Astrocyte (in vitro differentiated cells and primary cell): ENCODE measurements at regions not wholly inside any gene's neighbourhood (a gene's known extent, or its start where the extent isn't known, plus 50 kb on each side); places are given as distances from the start of the nearest gene placed in this dataset.

Experiments used
- DNase-seq: peaks from one replicate; pipeline ENCODE4 v3.0.0-alpha.2; 2010; ENCODE audit warnings: low read depth
- FAIRE-seq: peaks from 2 replicates; lab custom pipeline; 2011; peaks lifted over from hg19 to GRCh38; lab: Jason Lieb, UNC
- H2AFZ ChIP-seq: 2 replicates; pipeline ENCODE4 v1.6.0; 2012; ENCODE audit warnings: low read depth, low read length, inconsistent platforms
- H3K27ac ChIP-seq: 2 replicates; pipeline ENCODE4 v1.5.1; 2011; ENCODE audit warnings: low read depth, low read length, inconsistent platforms
- H3K27me3 ChIP-seq: 2 replicates; pipeline ENCODE4 v1.6.0; 2011; ENCODE audit warnings: low read length, inconsistent platforms; ENCODE audit not compliant: insufficient read depth
- H3K36me3 ChIP-seq: 2 replicates; pipeline ENCODE4 v1.5.1; 2011; ENCODE audit warnings: low read length, inconsistent platforms; ENCODE audit not compliant: insufficient read depth
- H3K4me1 ChIP-seq: 2 replicates; pipeline ENCODE4 v1.5.1; 2011; ENCODE audit warnings: low read length, inconsistent platforms; ENCODE audit not compliant: insufficient read depth
- H3K4me2 ChIP-seq: 2 replicates; pipeline ENCODE4 v1.6.0; 2012; ENCODE audit warnings: low read length, inconsistent platforms
- H3K4me3 ChIP-seq: 2 replicates; pipeline ENCODE4 v1.5.1; 2011; ENCODE audit warnings: low read depth, mild to moderate bottlenecking, low read length, inconsistent platforms; ENCODE audit not compliant: insufficient read depth
- H3K79me2 ChIP-seq: 2 replicates; pipeline ENCODE4 v1.6.0; 2012; ENCODE audit warnings: mild to moderate bottlenecking, low read length, inconsistent platforms; ENCODE audit not compliant: insufficient read depth
- H3K9ac ChIP-seq: 2 replicates; pipeline ENCODE4 v1.6.0; 2012; ENCODE audit warnings: mild to moderate bottlenecking, low read length, inconsistent platforms
- H3K9me3 ChIP-seq: 2 replicates; pipeline ENCODE4 v1.5.1; 2012; ENCODE audit warnings: low read depth, mild to moderate bottlenecking, low read length, inconsistent platforms; ENCODE audit not compliant: insufficient read depth
- H4K20me1 ChIP-seq: 2 replicates; pipeline ENCODE4 v1.6.0; 2012; ENCODE audit warnings: low read length, inconsistent platforms; ENCODE audit not compliant: insufficient read depth
- H3K27ac Mint-ChIP-seq: one replicate; pipeline ENCODE4 v1.8.0; 2021; ENCODE audit warnings: mild to moderate bottlenecking, mixed read lengths; ENCODE audit not compliant: unreplicated experiment
- H3K27me3 Mint-ChIP-seq: one replicate; pipeline ENCODE4 v1.8.0; 2021; ENCODE audit warnings: low read depth, mixed read lengths; ENCODE audit not compliant: unreplicated experiment
- H3K36me3 Mint-ChIP-seq: one replicate; pipeline ENCODE4 v1.8.0; 2021; ENCODE audit warnings: low read depth, mixed read lengths; ENCODE audit not compliant: unreplicated experiment
- H3K4me1 Mint-ChIP-seq: one replicate; pipeline ENCODE4 v1.8.0; 2021; ENCODE audit warnings: low read depth, mixed read lengths; ENCODE audit not compliant: unreplicated experiment
- H3K4me3 Mint-ChIP-seq: one replicate; pipeline ENCODE4 v1.8.0; 2021; ENCODE audit warnings: mild to moderate bottlenecking, moderate library complexity, mixed read lengths; ENCODE audit not compliant: unreplicated experiment
- H3K9me3 Mint-ChIP-seq: one replicate; pipeline ENCODE4 v1.8.0; 2021; ENCODE audit warnings: mild to moderate bottlenecking, mixed read lengths; ENCODE audit not compliant: unreplicated experiment
- EZH2 ChIP-seq: IDR thresholded peaks from 2 replicates; pipeline ENCODE4 v1.6.1; 2012; ENCODE audit warnings: mild to moderate bottlenecking, low read length, inconsistent platforms; ENCODE audit not compliant: insufficient read depth
- TF ChIP-seq, protein P1 (sequence below): IDR thresholded peaks from 2 replicates; pipeline ENCODE4 v1.5.1; 2011; ENCODE audit warnings: low read depth, mild to moderate bottlenecking, inconsistent platforms, low read length, moderate library complexity; ENCODE audit not compliant: insufficient read depth

DNA sequence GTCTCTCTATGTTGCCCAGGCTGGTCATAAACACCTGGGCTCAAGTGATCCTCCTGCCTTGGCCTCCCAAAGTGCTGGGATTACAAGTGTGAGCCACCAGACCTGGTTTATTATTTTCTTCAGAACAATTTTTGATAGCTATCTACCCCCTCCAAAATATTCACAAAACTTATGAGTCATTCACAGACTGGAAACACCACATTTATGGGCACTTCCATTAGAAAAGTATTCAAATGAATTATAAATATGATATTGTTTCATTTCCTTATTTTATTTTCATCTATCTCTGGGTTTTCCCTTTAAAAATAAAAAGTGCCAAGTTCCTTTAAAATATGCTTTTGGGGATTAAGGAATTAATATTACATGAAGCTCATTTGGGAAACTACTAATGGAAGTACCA is 58.8 kb upstream of the MSTN start:
- no peak overlapping the region for H3K4me2 ChIP-seq
- no peaks in the 10 kb centered on the region for H4K20me1 ChIP-seq
- H3K36me3 ChIP-seq, result no peaks in the 10 kb centered on the region
- DNase-seq (no peak), FAIRE-seq (no peak)
- Mint-ChIP-seq H3K27me3 (no peaks in the 10 kb centered on the region), H3K36me3 (no peaks in the 10 kb centered on the region), H3K4me1 (peaks cover 4% of the 10 kb centered on the region), H3K27ac (no peak overlapping the region), H3K9me3 (no peaks in the 10 kb centered on the region), H3K4me3 (no peak overlapping the region)
- TF ChIP-seq, protein P1, sequence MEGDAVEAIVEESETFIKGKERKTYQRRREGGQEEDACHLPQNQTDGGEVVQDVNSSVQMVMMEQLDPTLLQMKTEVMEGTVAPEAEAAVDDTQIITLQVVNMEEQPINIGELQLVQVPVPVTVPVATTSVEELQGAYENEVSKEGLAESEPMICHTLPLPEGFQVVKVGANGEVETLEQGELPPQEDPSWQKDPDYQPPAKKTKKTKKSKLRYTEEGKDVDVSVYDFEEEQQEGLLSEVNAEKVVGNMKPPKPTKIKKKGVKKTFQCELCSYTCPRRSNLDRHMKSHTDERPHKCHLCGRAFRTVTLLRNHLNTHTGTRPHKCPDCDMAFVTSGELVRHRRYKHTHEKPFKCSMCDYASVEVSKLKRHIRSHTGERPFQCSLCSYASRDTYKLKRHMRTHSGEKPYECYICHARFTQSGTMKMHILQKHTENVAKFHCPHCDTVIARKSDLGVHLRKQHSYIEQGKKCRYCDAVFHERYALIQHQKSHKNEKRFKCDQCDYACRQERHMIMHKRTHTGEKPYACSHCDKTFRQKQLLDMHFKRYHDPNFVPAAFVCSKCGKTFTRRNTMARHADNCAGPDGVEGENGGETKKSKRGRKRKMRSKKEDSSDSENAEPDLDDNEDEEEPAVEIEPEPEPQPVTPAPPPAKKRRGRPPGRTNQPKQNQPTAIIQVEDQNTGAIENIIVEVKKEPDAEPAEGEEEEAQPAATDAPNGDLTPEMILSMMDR, result no peak
- TF ChIP-seq EZH2, result no peak
- peaks cover 6% of the 10 kb centered on the region for H3K4me1 ChIP-seq
- no peak overlapping the region for H3K4me3 ChIP-seq
- no peaks in the 10 kb centered on the region for H3K27me3 ChIP-seq
- no peak overlapping the region for H2AFZ ChIP-seq
- no peak overlapping the region for H3K9ac ChIP-seq
- H3K79me2 ChIP-seq, result no peaks in the 10 kb centered on the region
- no peak overlapping the region for H3K27ac ChIP-seq
- H3K9me3 ChIP-seq, result no peaks in the 10 kb centered on the region

DNA sequence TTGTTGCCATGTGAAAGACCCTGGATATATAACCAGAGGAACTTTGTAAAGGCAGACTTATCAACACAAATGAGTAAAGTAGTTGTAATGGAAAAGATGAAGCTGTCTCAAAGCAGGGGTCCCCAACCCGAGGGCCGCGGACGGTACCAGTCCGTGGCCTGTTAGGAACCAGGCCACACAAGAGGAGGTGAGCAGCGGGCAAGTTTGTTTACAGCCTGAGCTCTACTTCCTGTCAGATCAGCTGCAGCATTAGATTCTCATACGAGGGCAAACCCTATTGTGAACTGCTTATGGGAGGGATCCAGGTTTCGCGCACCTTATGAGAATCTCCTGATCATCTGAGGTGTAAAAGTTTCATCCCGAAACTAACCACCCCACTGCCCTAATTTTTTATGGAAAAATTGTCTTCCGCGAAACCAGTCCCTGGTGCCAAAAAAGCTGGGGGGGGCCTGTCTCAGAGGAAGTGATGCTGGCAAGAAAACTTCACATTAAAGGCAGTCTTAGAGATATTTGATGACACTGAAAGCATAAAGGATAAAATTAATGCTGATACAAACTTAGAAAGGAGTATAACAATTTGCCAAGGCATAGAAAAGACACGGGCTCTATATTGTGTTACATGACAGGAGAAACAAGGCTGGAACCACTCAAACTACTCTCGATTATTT is 57.5 kb upstream of the MSTN start:
- Mint-ChIP-seq H3K27ac (no peak overlapping the region), H3K36me3 (no peaks in the 10 kb centered on the region), H3K27me3 (no peaks in the 10 kb centered on the region), H3K4me1 (peaks cover 4% of the 10 kb centered on the region), H3K9me3 (no peaks in the 10 kb centered on the region), H3K4me3 (no peak overlapping the region)
- H3K9ac ChIP-seq, result no peak overlapping the region
- FAIRE-seq (no peak), DNase-seq (no peak)
- H3K27ac ChIP-seq, result no peak overlapping the region
- H3K36me3 ChIP-seq, result no peaks in the 10 kb centered on the region
- no peaks in the 10 kb centered on the region for H3K27me3 ChIP-seq
- no peak overlapping the region for H2AFZ ChIP-seq
- TF ChIP-seq EZH2, result no peak
- TF ChIP-seq, protein P1, result no peak
- H3K4me3 ChIP-seq, result no peak overlapping the region
- no peaks in the 10 kb centered on the region for H3K9me3 ChIP-seq
- H3K4me2 ChIP-seq, result peak overlapping the region; percentile 25
- H3K79me2 ChIP-seq, result no peaks in the 10 kb centered on the region
- no peaks in the 10 kb centered on the region for H4K20me1 ChIP-seq
- peaks cover 6% of the 10 kb centered on the region for H3K4me1 ChIP-seq

DNA sequence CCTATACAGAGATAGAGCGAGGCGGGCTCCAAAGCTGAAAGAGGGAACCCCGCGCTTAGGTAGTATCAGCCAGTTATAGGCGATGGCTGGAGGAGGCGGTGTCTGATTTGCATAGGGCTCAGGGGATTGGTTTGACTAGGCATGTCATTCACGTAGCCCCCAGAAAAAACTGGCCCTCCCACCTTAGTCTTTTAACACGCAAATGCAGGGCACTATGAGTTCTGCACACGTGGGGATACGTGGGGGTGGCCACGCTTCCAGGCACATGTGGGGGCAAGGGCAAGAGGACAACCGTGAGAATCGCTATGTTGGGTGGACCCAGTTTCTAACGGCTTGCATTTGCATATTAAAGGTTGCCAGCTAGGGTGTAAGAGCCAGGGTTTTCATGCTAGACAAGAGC is 56.7 kb upstream of the MSTN start:
- no peaks in the 10 kb centered on the region for H3K9me3 Mint-ChIP-seq
- peak overlapping the region; percentile 8 for H2AFZ ChIP-seq
- no peak for TF ChIP-seq EZH2
- TF ChIP-seq, protein P1, result no peak
- peak overlapping the region; percentile 25 for H3K4me2 ChIP-seq
- FAIRE-seq, result no peak
- peak; percentile 8 for DNase-seq
- H3K27ac Mint-ChIP-seq, result no peak overlapping the region
- no peaks in the 10 kb centered on the region for H3K9me3 ChIP-seq
- H3K9ac ChIP-seq, result no peak overlapping the region
- no peak overlapping the region for H3K4me3 Mint-ChIP-seq
- no peaks in the 10 kb centered on the region for H3K79me2 ChIP-seq
- H3K36me3 ChIP-seq, result no peaks in the 10 kb centered on the region
- peaks cover 4% of the 10 kb centered on the region for H3K4me1 Mint-ChIP-seq
- no peak overlapping the region for H3K4me3 ChIP-seq
- no peaks in the 10 kb centered on the region for H3K36me3 Mint-ChIP-seq
- no peaks in the 10 kb centered on the region for H4K20me1 ChIP-seq
- no peaks in the 10 kb centered on the region for H3K27me3 Mint-ChIP-seq
- H3K27me3 ChIP-seq, result no peaks in the 10 kb centered on the region
- no peak overlapping the region for H3K27ac ChIP-seq
- H3K4me1 ChIP-seq, result peaks cover 6% of the 10 kb centered on the region
